Stimulated activated CD4-positive, alpha-beta T cell treated with anti-CD3 and anti-CD28 coated beads, Interleukin-15, amount 100 ng/mL, for 48 hours (primary cell): ENCODE measurements at regions not wholly inside any gene's neighbourhood (a gene's known extent, or its start where the extent isn't known, plus 50 kb on each side); places are given as distances from the start of the nearest gene placed in this dataset.

Experiments
- DNase-seq, 2 donors: peaks; one replicate each; pipeline ENCODE4 v3.0.0-alpha.2; 2020; ENCODE audit warnings: low read depth in 2 of 2

DNA sequence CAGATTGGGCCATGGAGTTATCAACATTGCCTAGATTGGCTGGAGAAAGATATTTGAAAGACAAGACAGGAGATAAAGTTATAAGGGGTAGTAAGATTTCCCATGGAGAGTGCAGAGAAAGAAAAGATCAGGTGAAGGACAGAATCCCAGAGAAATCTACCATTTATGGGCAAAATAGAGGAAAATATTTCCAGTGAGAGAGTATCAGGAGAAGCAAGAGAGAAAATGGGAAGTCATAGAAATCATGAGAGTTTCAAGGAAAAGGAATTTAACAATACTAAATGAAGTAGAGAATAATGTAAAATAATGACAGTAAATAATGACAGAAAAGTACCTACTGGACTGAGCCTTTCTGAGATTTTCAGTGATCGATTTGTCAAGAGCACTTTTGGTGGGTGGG is 447.6 kb upstream of the CHST9 start:
- DNase-seq: no peak

DNA sequence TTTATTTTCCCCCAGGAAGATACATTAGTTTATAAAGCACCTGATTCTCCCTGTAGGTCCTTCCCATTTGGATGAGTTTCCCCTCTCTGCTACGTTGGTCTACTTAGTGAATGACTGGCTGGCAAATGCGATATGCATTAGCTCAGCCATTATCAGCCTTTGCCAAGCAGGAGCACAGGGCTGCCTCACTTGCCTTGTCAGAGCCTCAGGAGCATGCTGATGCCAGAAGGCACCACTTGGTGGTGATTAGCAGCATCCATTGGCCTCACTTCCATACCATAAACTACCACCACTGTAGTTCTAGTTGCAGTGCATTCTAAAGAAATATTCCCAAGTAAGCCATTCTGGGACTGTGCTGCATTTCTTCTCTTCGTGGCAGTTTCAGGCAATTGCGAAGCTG is 442.8 kb upstream of the CHST9 start:
- DNase-seq: no peak

DNA sequence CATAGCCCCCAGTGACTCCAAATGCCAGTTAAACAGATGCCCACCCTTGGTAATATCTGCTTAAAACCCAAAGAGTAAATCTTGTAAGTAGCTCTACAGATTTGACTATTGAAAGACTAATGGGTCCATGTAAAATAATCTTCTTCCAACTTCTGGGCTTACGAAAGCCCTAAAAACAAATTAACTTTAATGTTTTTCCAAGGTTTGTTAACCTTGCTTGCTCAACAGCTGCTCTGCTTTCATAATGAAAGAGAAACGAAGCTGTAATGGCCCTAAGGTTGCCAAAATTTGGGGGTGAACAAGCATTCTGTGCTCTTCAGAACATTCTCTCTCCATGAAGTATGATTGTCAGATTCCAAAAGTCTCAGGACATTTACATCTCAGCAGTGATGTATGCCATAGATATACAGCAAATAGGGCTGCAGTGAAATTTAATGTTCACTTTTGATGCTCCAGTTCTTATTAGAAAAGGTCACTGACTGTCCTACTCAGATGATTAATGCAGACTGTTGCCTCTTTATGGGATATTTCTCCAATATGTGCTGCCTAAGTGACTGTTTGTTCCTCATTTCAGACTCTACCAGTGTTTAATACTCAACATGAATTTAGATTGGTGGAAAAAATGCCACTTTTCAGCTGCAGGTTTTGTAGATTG is 436.3 kb upstream of the CHST9 start:
- no peak for DNase-seq

DNA sequence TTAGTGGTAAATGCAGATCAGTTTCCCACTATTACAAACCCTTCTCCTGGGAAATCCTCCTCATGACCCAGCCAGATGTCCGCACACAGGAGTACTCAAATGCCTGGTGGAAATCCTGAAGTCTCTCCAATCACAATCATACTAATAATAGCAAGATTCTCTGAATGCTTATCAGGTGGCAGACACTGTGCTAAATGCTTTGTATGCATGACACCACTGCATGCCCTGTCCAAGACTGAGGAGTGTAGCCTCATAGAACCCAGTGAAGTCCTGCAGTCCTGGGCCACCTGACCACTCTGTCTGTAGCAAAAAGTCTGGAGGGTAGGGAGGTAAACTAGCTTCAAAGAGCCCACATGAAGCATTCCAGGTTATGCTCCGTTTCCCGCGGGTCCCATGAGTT is 434.8 kb upstream of the CHST9 start:
- DNase-seq: no peak

DNA sequence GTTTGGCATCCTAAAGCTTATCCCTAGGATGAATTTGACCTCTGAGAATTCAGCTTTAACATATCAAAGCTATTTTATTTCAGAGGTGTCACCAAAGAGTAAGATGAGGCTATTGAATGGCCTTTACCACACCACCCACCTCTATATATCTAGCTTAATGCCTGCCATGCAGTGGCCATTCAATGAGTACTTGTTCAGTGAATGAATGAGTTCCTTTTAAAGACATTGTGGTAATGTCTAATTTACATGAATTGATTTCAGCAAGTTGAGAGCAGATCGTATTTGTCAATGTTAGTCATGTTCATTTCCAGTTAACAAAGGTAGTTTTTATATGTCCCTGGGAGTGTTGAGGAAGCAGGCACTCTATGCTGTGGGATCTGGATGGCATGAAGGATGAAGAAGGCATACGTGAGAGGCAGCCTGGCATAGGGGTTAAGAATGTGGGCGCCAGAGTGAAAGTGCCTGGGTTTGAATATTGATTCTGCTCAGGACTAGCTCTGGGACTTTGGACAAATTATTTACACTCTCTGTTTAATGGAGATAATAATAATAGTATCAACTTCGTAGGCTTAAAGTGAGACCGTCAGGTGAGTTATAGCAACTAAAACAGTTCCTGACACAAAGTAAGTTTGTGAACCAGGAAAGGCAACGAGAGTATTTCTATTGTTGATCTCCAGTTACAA is 434.1 kb upstream of the CHST9 start:
- no peak for DNase-seq

DNA sequence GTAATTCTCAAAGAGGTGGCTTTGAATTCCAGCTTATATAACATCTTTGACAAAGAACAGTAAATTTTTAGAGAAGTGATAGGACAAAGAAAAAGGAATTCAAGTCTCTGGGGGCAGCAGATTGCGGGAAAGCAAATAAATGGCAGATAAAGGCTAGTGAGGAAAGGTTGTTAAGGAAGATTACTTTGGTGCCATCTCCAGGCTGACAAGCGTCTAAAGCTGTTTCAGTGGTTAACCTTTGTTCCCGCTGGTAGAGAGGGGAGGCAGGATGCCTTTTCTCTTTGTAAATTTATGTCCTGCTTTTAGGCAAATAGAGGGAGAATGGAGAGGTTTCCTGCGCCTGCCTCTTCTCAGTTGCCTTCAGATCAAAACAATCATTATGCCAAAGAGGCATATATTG is 431.2 kb upstream of the CHST9 start:
- DNase-seq: no peak

DNA sequence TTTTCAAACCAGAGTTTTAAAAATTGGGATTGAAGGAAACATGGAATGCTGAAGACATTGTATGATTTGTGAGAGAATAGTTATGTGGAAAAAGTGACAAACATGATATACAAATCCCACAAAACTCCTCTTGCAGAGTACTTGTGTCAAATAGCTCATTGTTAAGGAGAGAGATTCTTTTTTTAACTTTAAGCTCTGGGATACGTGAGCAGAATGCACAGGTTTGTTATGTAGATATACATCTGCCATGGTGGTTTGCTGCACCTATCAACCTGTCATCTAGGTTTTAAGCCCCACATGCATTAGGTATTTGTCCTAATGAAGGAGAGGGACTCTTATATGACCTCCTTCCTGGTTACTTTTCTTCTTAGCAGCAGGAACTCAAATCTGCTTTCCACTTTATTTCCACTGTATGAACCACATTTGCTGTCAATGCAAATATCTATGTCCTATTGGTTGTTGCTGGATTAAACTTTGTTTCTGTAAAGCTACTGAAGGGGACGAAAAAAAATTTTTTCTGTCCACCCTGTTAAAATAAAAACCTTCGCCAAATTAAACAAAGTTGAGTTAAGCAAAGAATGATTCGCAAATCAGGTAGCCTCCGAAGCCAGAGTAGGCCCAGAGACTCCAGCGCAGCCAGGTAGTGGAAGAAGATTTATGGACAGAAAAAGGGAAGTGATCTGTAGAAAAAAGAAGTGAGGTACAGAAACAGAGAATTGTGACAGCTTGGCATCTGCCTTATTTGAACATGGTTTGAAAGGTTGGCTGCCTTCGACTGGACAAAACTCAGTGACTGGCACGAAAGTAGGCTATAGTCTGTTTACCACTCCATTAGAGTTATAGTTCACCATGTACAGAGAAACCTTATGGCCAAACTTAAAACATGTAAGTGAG is 430.1 kb upstream of the CHST9 start:
- DNase-seq: no peak

DNA sequence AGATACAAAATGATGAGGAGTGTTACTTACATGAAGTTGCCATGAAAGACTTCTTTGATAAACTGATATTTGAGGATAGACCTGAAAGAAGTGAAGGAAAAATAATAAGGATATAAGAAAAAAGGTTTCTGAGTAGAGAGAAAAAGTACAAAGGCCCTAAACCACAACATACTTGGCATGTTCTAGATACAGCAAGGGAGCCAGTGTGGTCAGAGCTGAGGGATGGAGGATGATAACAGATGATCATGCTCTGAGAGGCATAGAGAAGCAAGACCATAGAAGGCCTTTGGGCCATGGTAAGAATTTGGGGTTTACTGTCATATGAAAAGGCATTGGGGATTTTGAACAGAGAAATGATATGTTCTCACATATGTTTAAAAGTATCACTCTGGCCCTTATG is 424.1 kb upstream of the CHST9 start:
- no peak for DNase-seq

DNA sequence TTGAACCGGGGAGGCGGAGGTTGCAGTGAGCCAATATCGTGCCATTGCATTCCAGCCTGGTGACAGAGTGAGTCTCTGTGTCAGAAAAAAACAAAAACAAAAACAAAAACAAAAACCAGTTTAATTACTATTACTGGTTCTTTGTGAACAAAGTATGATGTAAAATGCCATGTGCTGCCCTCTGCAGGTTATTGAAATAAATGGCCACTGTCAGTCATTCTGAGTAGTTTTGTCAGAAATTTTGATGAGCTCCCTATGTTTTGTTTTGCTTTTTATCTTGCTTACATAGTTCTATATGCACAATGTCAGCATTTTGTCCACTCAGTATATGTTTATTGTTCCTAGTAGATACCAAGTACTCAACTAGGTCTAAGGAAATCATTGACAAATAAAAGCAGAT is 423.6 kb upstream of the CHST9 start:
- no peak for DNase-seq

DNA sequence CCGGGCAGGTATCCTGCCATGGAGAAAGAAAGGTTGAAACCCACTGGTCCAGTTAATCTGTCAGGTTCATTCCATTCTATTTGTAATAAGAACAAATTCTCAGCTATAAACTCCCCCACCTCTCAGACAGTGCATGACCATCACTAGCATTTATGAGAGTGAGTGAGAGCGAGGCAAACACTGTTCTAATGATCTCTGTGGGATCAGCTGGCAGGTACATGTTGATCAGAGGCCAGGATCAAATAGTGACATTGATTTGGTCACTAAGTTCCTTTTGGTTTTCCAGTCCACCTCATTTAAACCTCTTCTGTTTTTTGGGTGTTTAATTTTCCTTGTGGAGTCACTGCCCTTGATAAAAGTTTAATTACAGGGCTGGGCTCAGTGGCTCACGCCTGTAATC is 423.1 kb upstream of the CHST9 start:
- no peak for DNase-seq

DNA sequence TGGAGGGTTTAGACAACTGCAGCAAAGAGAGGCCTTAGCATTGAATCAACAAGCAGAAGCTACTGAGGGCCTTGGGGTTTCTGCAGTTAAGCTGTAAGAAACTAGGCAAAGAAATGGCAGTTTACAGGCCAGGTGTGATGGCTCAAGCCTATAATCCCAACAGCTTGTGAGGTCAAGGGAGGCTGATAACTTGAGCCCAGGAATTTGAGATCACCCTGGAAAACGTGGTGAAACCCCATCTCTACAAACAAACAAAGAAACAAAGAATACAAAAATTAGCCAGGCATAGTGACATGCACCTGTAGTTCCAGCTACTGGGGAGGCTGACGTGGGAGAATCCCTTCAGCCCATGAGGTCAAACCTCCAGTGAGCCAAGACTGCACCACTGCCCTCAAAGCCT is 421.6 kb upstream of the CHST9 start:
- no peak for DNase-seq

DNA sequence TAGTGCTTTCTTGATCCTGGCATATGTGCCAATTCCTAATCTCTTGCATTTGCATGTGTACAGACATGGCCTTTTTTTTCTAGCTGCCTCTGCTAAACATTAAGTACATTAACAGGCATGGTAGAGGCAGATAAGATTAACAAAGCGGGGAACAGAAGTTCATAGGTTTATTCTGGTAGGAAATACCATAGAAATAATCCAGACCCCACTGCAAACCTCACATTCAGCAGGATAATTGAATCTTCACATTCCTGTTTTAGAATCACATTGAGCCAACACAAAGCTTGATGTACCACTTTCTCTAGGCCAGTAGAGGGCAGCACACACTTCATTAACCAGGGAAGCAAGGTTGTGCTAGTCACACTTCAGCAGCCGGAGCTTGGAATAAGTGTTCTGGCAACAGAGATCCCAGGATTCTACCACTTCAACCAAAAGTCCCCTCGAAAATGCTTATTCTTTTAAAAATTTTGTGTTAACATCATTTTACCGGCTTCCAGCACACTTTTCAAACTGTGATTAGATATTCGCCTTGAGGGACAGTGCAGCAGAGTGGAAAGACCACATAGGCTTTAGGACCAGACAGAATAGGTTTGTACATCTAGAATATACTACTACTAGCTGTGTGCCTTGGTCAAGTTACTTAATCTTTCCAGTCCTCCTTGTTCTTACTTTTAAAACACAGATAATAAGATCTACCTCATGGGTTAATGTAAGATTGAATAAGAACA is 420.2 kb upstream of the CHST9 start:
- no peak for DNase-seq

DNA sequence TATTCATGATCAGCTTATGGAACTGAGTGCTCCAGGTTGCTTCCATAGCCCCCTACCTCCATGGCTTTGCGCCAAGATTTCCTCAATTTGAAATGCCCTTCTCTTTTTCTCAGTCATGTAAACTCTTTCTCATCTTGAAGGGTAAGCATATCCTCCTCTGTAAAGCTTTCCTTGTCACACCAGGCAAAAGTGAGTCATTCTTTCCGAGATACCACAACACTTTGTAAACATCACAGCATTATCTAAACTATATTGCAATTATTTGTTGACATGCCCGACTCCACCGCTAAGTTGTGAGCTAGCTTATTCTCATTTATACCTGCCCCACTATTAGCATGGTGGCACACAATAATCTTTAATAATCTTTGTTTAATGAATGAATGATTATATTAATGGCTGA is 419.5 kb upstream of the CHST9 start:
- no peak for DNase-seq

DNA sequence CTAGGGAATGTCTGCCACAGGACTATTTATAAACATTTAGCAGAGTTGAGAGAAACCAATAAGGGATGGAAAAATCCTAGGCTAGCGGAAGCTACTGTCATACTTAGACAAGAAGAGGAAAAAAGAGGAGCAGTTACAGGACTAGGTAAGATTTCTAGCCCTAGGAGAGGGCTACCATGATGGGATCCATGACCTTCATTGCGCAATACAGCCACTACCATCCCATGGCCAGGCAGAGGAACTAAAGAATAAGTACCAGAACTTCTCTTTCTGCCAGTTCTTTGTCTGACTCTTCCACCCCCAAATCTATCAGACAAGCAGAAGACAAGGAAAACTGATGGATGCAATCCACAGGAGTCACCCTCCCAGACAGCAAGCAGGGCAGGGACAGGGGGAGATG is 417.0 kb upstream of the CHST9 start:
- DNase-seq: no peak

DNA sequence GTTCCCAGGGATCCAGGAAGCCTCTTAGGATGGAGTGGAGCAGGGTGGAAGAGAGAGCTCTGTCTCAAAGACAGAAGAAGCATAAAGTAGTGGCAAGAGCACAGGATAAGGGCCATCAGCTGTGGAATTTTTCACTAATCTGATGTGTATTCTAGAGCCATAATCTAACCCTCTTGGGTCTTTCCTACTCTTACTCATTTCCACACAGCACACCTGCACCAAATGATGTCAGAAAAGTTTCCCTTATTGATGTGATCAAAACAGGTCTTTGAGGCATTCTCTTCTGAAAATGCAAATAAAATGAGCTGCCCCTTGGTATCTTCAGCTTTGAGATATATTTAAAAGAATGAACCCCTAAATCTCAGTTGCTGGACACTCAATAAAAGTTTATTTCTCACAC is 415.1 kb upstream of the CHST9 start:
- no peak for DNase-seq

DNA sequence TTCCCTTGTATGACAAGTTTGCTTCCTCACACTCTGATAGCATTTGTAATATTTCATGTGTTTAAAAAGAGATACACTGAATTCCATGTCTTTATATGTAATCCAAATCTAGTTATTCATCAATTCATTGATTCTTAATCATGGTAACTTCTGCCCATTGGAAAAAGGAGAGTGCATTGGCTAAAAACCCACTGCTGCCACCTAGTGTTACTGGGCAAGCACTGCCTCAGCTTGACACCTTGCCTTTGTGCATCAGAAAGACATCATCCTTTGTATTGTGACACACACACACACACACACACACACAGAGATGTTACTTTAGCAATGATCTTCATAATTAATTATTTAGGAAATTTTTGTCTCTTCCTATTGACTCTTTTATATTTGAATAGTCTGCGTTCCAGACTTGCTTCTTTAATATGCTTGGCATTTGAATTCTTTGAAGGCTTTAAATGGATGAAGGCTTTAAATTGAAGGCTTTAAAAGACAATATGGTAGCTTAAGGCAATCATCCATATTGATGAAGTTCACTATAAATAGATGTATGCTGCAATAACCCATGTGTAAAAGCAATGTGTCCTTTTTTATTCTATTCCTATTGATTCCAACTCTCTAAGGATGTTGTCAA is 414.2 kb upstream of the CHST9 start:
- peak; percentile 4 to 14 for DNase-seq

DNA sequence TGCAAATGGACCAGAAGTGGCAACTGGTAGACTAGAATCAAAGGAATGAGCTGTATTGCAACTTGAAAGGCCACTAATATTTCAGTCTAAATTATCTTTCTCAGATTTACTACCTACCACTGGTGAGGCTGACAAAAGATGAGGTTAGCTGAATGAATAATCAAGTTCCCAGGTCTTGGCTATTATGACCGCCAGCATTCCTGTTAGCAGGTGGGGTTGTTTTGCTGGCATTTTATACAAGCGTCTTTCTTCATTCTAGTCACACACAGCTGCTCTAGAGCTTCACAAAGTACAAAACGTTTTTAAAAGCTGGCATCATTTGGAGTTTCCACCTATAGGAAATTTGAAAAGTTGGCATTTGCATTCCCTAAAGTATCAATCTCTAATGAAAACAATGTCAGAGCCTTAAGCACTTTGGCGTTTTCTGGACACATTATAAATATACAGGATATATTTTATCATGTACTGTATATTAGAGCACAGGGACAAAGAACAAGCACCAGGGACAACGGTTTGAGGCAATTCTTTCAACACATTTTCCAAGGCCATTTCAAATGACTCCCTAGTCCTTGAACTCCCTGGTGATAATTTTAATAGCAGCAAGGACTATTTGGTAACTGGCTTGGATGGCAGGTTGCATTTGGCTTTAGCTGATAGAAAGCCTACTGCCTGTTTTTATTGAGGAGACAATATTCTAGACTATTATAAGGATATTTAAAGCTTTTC is 410.2 kb upstream of the CHST9 start:
- no peak for DNase-seq

DNA sequence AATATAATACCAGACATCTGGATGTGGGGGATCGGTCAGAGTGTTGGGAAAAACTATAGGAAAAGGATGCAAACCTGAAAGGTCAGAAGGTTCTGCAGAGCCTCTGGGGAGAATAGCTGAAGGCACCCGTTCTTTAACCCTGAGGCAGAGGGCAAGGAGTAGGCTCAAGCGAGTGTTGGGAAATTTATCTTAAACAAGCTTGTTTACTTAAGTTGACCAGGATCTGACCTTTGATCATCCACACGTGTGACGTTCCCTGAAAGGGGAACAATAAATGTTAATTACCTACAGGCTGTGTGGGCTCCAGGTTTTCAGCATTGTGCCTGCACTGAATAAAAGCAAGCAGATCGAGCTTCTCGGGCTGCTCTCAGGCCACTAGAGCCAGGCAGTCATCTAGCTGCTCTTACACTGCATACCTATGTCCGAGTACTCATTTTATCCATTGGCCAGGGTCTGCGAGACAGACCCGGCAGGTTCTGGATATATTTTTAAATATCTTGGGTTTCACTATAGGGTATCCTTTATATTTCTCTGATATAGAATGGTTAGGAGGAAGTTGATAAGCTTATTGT is 400.6 kb upstream of the CHST9 start:
- no peak for DNase-seq

DNA sequence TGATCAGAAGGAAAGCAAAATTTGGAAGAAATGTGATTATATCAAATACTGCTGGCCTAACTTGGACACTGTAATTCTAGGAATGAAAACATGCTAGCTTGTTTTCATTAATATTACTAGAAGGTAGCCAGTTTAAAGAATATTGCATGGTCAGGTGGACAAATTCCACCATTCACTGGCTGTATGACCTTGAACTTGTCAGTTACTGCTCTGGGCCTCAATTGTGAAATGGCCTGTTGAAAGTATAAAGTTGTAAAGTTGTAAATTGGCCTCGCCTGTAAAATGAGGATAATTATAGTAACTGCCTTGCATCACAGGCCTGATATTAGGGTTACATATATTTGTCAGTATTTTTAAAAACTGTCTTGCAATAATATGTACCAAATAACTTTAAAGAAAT is 398.4 kb upstream of the CHST9 start:
- no peak for DNase-seq

DNA sequence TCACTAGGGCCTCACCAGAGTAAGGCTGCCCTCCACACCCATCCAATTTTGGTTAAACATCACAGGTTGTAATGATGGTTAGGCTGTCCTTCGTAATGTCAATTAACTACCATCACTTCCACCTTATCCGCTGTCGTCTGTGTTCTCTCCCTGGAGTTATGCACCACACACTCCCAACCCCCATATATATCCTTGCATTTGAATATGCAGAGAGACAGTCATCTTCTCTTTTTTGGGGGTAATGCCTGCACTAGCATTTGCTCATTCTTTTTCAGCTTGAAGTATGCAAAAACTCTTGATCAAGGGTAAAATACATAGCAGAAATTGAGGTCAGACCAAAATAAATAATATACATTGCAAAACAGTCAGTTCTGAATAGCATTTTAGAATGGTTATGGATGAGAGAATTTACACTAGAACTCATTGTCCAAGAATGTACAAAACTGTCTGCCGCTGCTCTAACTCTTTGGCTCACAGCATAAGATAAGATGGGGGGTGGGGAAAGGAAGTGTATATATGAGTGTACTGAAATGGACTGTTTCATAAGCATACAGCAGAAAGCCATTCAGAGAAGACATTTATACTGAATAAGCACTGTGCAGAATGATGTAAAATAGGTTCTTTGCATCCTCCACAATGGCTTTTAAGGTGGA is 397.8 kb upstream of the CHST9 start:
- DNase-seq: no peak
